ENCODE measurements at regions not wholly inside any gene's neighbourhood (a gene's known extent, or its start where the extent isn't known, plus 50 kb on each side); places are given as distances from the start of the nearest gene placed in this dataset.

DNA sequence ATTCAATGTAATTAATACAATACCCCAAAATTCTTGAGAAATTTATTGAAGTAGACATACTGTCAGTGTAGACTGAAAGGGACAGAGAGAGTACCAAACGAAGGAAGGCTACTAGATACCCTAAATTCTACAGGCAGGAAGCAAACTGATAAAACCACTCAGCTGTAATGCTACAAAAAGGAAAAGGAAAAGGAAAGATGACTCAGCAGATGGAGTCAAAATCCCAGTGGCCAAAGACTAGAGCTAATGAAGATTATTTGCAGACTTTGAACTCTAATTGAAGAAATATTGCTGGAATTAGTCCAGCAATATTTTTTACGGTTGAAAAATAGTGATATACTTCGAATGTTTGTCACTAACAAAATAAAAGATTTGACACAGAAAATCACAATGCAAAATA is 671.9 kb downstream of the BRINP3 start:
- TF ChIP-seq, protein P1, sequence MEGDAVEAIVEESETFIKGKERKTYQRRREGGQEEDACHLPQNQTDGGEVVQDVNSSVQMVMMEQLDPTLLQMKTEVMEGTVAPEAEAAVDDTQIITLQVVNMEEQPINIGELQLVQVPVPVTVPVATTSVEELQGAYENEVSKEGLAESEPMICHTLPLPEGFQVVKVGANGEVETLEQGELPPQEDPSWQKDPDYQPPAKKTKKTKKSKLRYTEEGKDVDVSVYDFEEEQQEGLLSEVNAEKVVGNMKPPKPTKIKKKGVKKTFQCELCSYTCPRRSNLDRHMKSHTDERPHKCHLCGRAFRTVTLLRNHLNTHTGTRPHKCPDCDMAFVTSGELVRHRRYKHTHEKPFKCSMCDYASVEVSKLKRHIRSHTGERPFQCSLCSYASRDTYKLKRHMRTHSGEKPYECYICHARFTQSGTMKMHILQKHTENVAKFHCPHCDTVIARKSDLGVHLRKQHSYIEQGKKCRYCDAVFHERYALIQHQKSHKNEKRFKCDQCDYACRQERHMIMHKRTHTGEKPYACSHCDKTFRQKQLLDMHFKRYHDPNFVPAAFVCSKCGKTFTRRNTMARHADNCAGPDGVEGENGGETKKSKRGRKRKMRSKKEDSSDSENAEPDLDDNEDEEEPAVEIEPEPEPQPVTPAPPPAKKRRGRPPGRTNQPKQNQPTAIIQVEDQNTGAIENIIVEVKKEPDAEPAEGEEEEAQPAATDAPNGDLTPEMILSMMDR (IDR thresholded peaks at IDR 0.05; ENCODE audit: borderline replicate concordance, extremely low read depth, low read length, poor library complexity, severe bottlenecking) = no peak
- no peak for TF ChIP-seq EZH2 (IDR thresholded peaks at IDR 0.05; ENCODE audit: borderline replicate concordance, low read depth, low read length, severe bottlenecking)
